T-helper 2 cell treated with Interferon-gamma antibody and Interleukin-4, amounts not matched to agents 5 μg/mL and 100 μg/mL, for 36 hours (primary cell): ENCODE measurements at regions not wholly inside any gene's neighbourhood (a gene's known extent, or its start where the extent isn't known, plus 50 kb on each side); places are given as distances from the start of the nearest gene placed in this dataset.

Source experiments
- DNase-seq: peaks from one replicate; pipeline ENCODE4 v3.0.0; 2021; ENCODE audit warnings: low spot score
- H3K27ac Mint-ChIP-seq: one replicate; pipeline ENCODE4 v1.8.0; 2021; ENCODE audit warnings: mild to moderate bottlenecking, mixed read lengths
- H3K27me3 Mint-ChIP-seq: one replicate; pipeline ENCODE4 v1.8.0; 2021; ENCODE audit warnings: low read depth, mixed read lengths
- H3K36me3 Mint-ChIP-seq: one replicate; pipeline ENCODE4 v1.8.0; 2021; ENCODE audit warnings: low read depth, mixed read lengths
- H3K4me1 Mint-ChIP-seq: one replicate; pipeline ENCODE4 v1.8.0; 2021; ENCODE audit warnings: low read depth, mixed read lengths
- H3K4me3 Mint-ChIP-seq: one replicate; pipeline ENCODE4 v1.8.0; 2022; ENCODE audit warnings: mild to moderate bottlenecking, moderate library complexity, mixed read lengths
- H3K9me3 Mint-ChIP-seq: one replicate; pipeline ENCODE4 v1.8.0; 2021; ENCODE audit warnings: mixed read lengths

GRCh38 chr4:181659876-181660275, 583.3 kb upstream of the TENM3 start:
- no peak overlapping the region for H3K27ac Mint-ChIP-seq
- no peaks in the 10 kb centered on the region for H3K4me1 Mint-ChIP-seq
- H3K9me3 Mint-ChIP-seq: peaks cover 14% of the 10 kb centered on the region
- H3K27me3 Mint-ChIP-seq: no peaks in the 10 kb centered on the region
- no peaks in the 10 kb centered on the region for H3K36me3 Mint-ChIP-seq
- H3K4me3 Mint-ChIP-seq: no peak overlapping the region
- DNase-seq: no peak

- H3K4me1 Mint-ChIP-seq: no peaks in the 10 kb centered on the region
- no peaks in the 10 kb centered on the region for H3K36me3 Mint-ChIP-seq
- no peaks in the 10 kb centered on the region for H3K27me3 Mint-ChIP-seq
- no peak overlapping the region for H3K27ac Mint-ChIP-seq
- H3K4me3 Mint-ChIP-seq: no peak overlapping the region
- peaks cover 6% of the 10 kb centered on the region for H3K9me3 Mint-ChIP-seq
- DNase-seq: no peak
Observed at GRCh38 chr4:181661090-181661489, 582.1 kb upstream of the TENM3 start.

- DNase-seq: no peak
- Mint-ChIP-seq H3K9me3 (no peaks in the 10 kb centered on the region), H3K36me3 (no peaks in the 10 kb centered on the region), H3K4me1 (no peaks in the 10 kb centered on the region), H3K27ac (no peak overlapping the region), H3K4me3 (no peak overlapping the region), H3K27me3 (no peaks in the 10 kb centered on the region)
Observed at GRCh38 chr4:181661923-181662322, 581.3 kb upstream of the TENM3 start.

DNA sequence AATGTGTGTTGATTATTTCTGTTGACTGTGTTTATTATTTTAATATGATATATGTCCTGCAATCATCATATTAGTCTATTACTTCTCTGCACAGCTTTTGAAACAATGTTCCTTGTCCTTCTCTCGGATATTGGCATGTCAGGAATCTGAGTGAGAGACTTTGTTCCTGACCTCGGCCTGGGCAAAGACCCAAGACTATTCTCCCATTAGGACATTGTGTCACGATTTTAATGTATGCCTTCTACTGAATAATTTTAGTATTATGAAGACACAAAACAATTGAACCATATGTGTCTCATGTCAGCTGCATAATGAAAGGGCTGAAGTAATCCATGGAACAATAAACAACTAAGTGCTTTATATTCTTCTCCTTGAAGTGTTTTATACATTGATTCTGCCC, 580.8 kb upstream of the TENM3 start:
- no peak for DNase-seq
- no peaks in the 10 kb centered on the region for H3K27me3 Mint-ChIP-seq
- no peak overlapping the region for H3K4me3 Mint-ChIP-seq
- H3K9me3 Mint-ChIP-seq: no peaks in the 10 kb centered on the region
- H3K36me3 Mint-ChIP-seq: no peaks in the 10 kb centered on the region
- no peak overlapping the region for H3K27ac Mint-ChIP-seq
- H3K4me1 Mint-ChIP-seq: no peaks in the 10 kb centered on the region

DNA sequence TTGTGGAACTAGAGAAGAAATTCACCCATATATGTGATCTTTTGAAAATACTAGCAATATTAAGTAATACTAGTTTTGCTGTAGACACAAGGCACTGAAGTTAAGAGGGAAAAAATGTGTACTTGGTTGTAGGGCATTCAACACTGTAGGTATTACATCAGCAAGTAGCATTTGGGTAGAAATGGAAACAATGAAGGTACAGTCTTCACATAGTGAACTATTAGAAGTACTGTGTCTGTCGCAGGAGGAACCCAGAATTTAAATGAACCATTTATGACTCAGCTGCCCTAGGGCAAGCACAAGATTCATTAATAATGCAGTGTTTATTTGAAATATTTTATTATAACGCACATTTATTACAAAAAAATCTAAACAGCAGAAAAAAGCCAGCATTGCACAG, 572.7 kb upstream of the TENM3 start:
- DNase-seq: no peak
- H3K9me3 Mint-ChIP-seq: no peaks in the 10 kb centered on the region
- H3K4me3 Mint-ChIP-seq: no peak overlapping the region
- no peak overlapping the region for H3K27ac Mint-ChIP-seq
- H3K36me3 Mint-ChIP-seq: no peaks in the 10 kb centered on the region
- no peaks in the 10 kb centered on the region for H3K4me1 Mint-ChIP-seq
- no peaks in the 10 kb centered on the region for H3K27me3 Mint-ChIP-seq

GRCh38 chr4:181671672-181672071, 571.5 kb upstream of the TENM3 start:
- H3K4me3 Mint-ChIP-seq: no peak overlapping the region
- no peak overlapping the region for H3K27ac Mint-ChIP-seq
- no peaks in the 10 kb centered on the region for H3K27me3 Mint-ChIP-seq
- DNase-seq: no peak
- H3K36me3 Mint-ChIP-seq: no peaks in the 10 kb centered on the region
- H3K9me3 Mint-ChIP-seq: no peaks in the 10 kb centered on the region
- no peaks in the 10 kb centered on the region for H3K4me1 Mint-ChIP-seq

DNA sequence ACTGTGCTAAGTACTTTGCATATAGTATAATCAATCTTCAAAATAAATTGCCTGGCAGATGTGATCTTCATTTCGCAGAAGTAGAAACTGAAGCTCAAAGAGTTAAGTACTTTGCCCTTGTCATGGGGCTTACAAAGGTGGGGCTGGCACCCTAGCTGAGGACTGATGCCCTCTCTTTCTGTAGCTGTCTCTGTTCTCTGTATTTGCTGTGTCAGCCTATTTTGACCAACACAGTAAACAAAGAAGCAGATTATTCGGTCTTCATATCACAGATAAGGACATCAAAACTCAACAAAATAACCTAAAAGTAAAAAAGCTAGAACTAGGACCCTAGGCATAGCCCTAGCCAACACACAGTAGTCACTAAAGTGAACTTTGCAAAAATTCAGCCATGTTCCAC, 570.5 kb upstream of the TENM3 start:
- H3K27me3 Mint-ChIP-seq: no peaks in the 10 kb centered on the region
- no peaks in the 10 kb centered on the region for H3K36me3 Mint-ChIP-seq
- no peak overlapping the region for H3K27ac Mint-ChIP-seq
- DNase-seq: no peak
- no peaks in the 10 kb centered on the region for H3K4me1 Mint-ChIP-seq
- no peak overlapping the region for H3K4me3 Mint-ChIP-seq
- H3K9me3 Mint-ChIP-seq: peaks cover 4% of the 10 kb centered on the region

DNA sequence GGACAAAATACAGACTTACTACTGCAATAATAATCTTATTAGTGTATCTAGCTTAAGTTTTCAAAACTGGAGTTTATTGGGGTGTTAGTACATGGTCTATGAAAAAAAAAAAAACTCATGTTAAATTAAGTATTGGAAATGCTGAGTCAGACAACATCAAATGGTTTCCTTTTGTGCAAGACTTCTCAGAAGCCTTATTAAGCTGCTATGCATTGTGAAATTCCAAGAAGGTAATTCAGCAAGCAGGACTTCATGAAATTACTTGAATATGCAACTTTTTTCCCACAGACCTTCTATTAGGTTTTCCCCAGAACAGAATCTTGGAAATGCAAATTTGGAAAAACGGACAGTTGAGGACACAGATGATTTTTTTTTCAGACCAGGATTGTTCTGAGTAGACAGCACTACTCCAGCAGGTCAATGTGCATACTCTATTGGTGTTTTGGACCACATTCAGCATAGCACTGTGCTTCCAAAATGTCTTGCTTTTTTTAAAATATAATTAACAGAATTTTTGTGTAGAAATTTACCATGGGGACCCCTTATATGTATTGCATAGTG, 568.8 kb upstream of the TENM3 start:
- no peaks in the 10 kb centered on the region for H3K36me3 Mint-ChIP-seq
- H3K27ac Mint-ChIP-seq: no peak overlapping the region
- DNase-seq: no peak

DNA sequence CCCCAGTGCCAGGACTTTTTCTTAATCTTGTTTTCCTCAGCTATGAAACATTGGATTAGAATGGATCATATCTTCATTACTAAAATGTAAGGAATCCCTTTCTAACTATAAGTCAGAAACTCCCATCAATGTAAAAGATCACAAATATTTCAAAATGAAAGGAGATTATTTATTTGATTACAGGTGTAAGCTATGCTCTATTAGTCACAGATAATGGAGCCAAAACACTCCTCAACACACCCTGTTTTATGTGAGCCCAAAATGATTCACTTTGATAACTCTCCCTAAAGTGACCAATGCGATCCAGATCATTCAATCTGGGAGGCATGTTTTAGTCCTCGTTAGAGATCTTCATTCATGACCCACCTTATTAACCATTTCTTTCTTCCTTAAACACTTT, 566.7 kb upstream of the TENM3 start:
- Mint-ChIP-seq H3K4me3 (no peak overlapping the region), H3K36me3 (no peaks in the 10 kb centered on the region), H3K27me3 (no peaks in the 10 kb centered on the region), H3K9me3 (peaks cover 4% of the 10 kb centered on the region), H3K4me1 (no peaks in the 10 kb centered on the region), H3K27ac (no peak overlapping the region)
- no peak for DNase-seq

More for the DNA sequence above, 568.8 kb upstream of the TENM3 start:
- H3K27me3 Mint-ChIP-seq: no peaks in the 10 kb centered on the region
- peaks cover 4% of the 10 kb centered on the region for H3K9me3 Mint-ChIP-seq
- H3K4me3 Mint-ChIP-seq: no peak overlapping the region
- H3K4me1 Mint-ChIP-seq: no peaks in the 10 kb centered on the region

DNA sequence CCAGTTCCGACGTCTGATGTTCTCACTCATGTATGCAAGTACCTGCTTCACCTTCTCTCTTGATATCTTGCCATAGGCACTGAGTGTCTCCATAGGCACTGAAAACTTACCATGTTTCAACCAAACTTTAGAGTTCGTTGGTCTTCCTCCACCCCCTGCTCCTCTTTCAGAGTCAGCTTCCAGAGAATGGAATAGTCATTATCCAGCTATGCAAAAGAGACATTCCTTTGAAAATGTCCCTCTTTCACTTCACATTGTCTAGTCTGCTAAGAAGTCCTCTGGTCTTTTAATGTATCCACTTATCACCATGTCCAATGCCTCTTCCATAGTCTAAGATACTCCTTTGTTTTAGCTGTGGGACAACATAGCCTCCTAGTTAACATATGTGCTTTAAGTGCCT, 566.0 kb upstream of the TENM3 start:
- Mint-ChIP-seq H3K27ac (no peak overlapping the region), H3K36me3 (no peaks in the 10 kb centered on the region), H3K9me3 (peaks cover 5% of the 10 kb centered on the region), H3K27me3 (no peaks in the 10 kb centered on the region), H3K4me1 (no peaks in the 10 kb centered on the region), H3K4me3 (no peak overlapping the region)
- no peak for DNase-seq

DNA sequence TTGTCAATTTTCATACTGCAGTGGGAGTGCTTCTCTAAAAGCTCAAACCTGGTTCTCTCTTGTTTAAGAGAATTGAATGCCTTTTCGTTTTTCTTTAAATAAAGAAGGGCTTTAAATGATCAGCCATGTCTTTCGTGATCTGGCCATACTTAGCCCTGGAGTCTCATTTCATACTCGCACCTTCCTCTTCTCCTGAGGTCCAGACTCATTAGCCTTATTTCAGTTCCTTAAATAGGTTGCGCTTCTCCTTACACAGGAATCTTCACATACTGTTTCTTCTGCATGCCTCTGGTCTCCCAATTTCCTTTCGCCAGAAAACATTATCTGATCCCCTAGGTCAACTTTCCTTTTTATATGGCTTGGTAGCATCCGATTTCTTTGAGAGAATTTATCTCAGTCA, 565.6 kb upstream of the TENM3 start:
- Mint-ChIP-seq H3K27ac (no peak overlapping the region), H3K27me3 (no peaks in the 10 kb centered on the region), H3K9me3 (peaks cover 9% of the 10 kb centered on the region), H3K4me3 (no peak overlapping the region), H3K4me1 (no peaks in the 10 kb centered on the region), H3K36me3 (no peaks in the 10 kb centered on the region)
- no peak for DNase-seq

GRCh38 chr4:181679754-181680153, 563.4 kb upstream of the TENM3 start:
- no peak overlapping the region for H3K4me3 Mint-ChIP-seq
- H3K27me3 Mint-ChIP-seq: no peaks in the 10 kb centered on the region
- peaks cover 9% of the 10 kb centered on the region for H3K9me3 Mint-ChIP-seq
- no peaks in the 10 kb centered on the region for H3K36me3 Mint-ChIP-seq
- H3K27ac Mint-ChIP-seq: no peak overlapping the region
- DNase-seq: no peak
- H3K4me1 Mint-ChIP-seq: no peaks in the 10 kb centered on the region

DNA sequence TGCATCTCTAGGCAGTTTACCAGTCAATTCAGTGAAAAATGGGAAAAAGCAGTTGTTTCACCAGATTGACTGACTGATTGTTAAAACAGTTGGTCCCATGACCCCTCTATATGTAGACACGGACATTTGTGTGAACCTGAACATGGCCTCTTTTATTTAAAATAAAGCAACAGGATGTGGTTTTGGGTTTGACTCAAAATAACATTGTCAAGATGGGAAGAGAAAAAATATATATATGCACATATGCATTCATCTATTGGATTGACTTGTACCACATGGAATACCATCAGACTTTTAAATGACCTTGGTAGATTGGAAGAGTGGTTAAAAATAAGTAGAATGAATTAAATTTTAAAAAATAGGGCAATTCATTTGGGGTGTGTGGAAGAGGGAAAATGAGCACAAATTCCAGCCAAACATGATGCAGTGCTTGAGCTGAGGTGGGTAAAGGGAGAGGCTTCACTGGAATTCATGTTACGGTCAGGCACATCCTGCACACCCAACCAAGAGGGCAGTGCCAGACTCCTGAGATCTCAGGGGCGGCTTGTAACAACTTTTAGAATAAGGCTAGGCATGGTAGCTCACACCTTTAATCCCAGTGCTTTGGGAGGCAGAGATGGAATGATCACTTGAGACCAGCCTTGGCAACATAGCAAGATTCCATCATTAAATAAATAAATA, 560.7 kb upstream of the TENM3 start:
- no peak overlapping the region for H3K27ac Mint-ChIP-seq
- peaks cover 5% of the 10 kb centered on the region for H3K9me3 Mint-ChIP-seq
- no peak for DNase-seq
- H3K4me1 Mint-ChIP-seq: no peaks in the 10 kb centered on the region
- no peaks in the 10 kb centered on the region for H3K36me3 Mint-ChIP-seq
- no peaks in the 10 kb centered on the region for H3K27me3 Mint-ChIP-seq
- H3K4me3 Mint-ChIP-seq: no peak overlapping the region

DNA sequence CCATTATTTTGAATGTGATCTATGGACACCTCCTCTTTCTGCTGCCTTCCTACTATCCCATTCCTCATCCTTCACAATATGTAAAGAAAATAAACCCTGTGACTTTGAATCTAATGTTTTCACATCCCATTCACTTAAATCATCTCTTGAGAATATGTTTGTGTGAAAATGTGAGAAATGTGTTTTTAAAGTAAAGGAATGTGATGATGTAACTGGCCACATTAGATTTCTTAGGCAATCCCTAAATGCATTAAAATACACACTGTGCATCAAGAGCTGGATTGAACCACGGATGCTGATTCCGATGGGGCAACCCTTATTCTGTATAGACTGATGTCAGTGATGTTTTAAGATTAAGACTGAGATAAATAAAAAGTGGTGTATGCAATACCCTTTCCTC, 558.9 kb upstream of the TENM3 start:
- Mint-ChIP-seq H3K9me3 (peaks cover 5% of the 10 kb centered on the region), H3K36me3 (no peaks in the 10 kb centered on the region), H3K27me3 (no peaks in the 10 kb centered on the region), H3K4me1 (no peaks in the 10 kb centered on the region), H3K27ac (no peak overlapping the region), H3K4me3 (no peak overlapping the region)
- no peak for DNase-seq

DNA sequence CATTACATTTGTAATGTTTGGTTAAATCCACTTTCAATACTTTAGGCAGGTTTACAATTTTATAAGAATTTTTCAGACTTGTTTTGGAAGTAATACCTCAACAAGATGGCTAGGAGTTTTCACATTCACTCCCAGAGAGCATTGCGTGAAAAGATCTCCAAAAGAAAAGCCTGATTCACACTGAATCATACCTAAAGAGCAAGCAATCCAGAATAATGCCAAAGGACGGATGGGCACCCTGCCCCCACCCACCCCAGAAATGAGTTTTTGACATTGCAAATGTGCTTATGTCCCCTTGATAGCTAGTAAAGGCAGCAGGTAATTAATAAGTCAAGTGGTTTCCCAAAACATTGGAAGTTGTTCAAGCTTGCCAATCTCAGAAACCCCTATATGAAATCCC, 557.7 kb upstream of the TENM3 start:
- H3K36me3 Mint-ChIP-seq: no peaks in the 10 kb centered on the region
- no peak overlapping the region for H3K4me3 Mint-ChIP-seq
- no peak overlapping the region for H3K27ac Mint-ChIP-seq
- no peak for DNase-seq
- peaks cover 5% of the 10 kb centered on the region for H3K9me3 Mint-ChIP-seq
- H3K4me1 Mint-ChIP-seq: no peaks in the 10 kb centered on the region
- no peaks in the 10 kb centered on the region for H3K27me3 Mint-ChIP-seq
